Thyroid gland (tissue), 4 donors: ENCODE measurements at regions not wholly inside any gene's neighbourhood (a gene's known extent, or its start where the extent isn't known, plus 50 kb on each side); places are given as distances from the start of the nearest gene placed in this dataset.

Source experiments
- POLR2A ChIP-seq, 2 donors: fragments of 450-650 bp; IDR thresholded peaks; one replicate each; pipeline ENCODE4 v1.6.1; 2017; ENCODE audit warnings: antibody characterized with exemption in 2 of 2, mild to moderate bottlenecking in 2 of 2, moderate library complexity in 1 of 2
- TF ChIP-seq, protein P1 (sequence below), 6 experiments: fragments of 200-600 bp in 3 of 6; fragments of 450-650 bp in 3 of 6; sonication (generic) in 3 of 6; IDR thresholded peaks; one replicate each; pipeline ENCODE4 v1.5.1; 2016 to 2019; ENCODE audit warnings: antibody characterized with exemption in 6 of 6, mild to moderate bottlenecking in 2 of 6, inconsistent platforms in 1 of 6, moderate library complexity in 1 of 6

DNA sequence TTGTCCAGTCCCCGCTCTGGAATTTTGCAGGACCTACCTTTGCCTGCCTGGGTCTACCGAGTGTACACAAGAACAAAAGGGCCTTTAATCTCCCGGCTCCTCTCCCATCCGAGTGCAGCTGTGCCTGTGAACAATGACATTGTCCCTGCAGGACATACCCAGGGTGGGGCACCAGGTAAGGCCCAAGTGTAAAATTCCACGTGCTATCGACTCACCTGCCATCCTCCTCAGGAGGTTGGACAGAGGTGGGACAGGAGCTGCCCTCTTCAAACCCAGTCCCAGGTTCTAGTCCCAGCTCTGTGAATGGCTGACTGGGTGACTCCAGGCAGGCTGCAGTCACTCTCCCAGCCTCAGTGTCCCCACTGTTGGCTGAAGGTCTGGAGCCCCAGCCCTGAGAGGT is 159.6 kb upstream of the ALDH1B1 start:
- TF ChIP-seq, protein P1, sequence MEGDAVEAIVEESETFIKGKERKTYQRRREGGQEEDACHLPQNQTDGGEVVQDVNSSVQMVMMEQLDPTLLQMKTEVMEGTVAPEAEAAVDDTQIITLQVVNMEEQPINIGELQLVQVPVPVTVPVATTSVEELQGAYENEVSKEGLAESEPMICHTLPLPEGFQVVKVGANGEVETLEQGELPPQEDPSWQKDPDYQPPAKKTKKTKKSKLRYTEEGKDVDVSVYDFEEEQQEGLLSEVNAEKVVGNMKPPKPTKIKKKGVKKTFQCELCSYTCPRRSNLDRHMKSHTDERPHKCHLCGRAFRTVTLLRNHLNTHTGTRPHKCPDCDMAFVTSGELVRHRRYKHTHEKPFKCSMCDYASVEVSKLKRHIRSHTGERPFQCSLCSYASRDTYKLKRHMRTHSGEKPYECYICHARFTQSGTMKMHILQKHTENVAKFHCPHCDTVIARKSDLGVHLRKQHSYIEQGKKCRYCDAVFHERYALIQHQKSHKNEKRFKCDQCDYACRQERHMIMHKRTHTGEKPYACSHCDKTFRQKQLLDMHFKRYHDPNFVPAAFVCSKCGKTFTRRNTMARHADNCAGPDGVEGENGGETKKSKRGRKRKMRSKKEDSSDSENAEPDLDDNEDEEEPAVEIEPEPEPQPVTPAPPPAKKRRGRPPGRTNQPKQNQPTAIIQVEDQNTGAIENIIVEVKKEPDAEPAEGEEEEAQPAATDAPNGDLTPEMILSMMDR (IDR thresholded peaks at IDR 0.05): no peak
- TF ChIP-seq POLR2A (IDR thresholded peaks at IDR 0.05): no peak
